ENCODE measurements at regions not wholly inside any gene's neighbourhood (a gene's known extent, or its start where the extent isn't known, plus 50 kb on each side); places are given as distances from the start of the nearest gene placed in this dataset.

DNA sequence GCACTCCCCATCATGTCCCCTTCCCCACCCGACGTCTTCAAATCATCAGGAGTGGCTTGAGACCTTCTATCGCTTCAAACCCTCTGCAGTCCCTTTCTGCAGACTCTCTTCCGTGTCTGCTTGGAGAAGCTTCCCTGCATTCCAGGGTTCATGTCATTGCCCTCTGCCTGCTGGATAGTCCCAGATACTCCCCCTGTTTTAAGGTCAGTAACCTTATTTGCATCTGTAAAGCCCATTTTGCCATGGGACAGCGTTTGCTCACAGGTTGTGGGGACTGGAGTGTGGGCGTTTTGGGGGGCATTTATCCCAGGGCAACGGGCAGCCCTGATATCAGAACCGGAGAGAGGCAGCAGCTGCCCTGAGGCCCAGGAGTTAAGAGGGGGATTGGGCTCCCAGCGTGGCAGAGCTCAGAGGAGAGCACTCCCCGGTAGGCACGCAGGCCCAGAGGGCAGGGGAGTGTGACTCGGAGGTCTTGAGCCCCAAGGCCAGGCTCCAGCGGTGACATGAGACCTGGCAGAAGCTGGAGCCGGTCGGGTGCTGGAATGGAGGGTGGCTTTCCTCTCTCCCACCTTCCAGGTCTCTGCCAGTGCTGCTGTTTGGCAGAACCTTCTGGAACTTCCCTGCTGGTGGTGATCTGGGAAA is 73.8 kb downstream of the RTP5 start:
- TF ChIP-seq, protein P1, sequence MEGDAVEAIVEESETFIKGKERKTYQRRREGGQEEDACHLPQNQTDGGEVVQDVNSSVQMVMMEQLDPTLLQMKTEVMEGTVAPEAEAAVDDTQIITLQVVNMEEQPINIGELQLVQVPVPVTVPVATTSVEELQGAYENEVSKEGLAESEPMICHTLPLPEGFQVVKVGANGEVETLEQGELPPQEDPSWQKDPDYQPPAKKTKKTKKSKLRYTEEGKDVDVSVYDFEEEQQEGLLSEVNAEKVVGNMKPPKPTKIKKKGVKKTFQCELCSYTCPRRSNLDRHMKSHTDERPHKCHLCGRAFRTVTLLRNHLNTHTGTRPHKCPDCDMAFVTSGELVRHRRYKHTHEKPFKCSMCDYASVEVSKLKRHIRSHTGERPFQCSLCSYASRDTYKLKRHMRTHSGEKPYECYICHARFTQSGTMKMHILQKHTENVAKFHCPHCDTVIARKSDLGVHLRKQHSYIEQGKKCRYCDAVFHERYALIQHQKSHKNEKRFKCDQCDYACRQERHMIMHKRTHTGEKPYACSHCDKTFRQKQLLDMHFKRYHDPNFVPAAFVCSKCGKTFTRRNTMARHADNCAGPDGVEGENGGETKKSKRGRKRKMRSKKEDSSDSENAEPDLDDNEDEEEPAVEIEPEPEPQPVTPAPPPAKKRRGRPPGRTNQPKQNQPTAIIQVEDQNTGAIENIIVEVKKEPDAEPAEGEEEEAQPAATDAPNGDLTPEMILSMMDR (IDR thresholded peaks at IDR 0.05): no peak
- TF ChIP-seq POLR2A (IDR thresholded peaks at IDR 0.05): no peak

Data from lower leg skin (tissue), 3 donors.